ENCODE measurements at regions not wholly inside any gene's neighbourhood (a gene's known extent, or its start where the extent isn't known, plus 50 kb on each side); places are given as distances from the start of the nearest gene placed in this dataset.

DNA sequence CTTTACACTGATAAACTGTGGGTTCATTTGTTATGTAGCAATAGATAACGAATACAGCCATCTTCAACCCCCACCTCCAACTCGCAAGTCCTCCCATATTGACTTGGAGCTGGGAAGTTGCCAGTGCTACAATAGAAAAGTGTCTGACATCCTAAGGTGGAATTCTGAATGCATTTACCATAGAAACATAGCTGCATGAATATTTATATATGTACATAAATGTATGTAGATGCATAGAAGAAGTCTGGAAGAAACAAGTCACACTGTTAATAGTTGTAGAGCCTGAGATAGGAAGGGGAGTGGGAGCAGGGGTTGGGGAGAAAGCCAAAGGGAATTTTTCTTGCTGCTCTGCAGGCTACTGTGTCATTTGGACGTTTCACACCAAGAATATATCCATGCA is 88.1 kb upstream of the SSBP2 start (continued):
- TF ChIP-seq ZSCAN9 (CRISPR knock-in tag; IDR thresholded peaks at IDR 0.05; ENCODE audit: borderline replicate concordance): no peak
- TF ChIP-seq HDAC2 (CRISPR knock-in tag; IDR thresholded peaks at IDR 0.05): no peak
- no peak for TF ChIP-seq ETV5 (CRISPR knock-in tag; IDR thresholded peaks at IDR 0.05; ENCODE audit: borderline replicate concordance)
- TF ChIP-seq, protein P1, sequence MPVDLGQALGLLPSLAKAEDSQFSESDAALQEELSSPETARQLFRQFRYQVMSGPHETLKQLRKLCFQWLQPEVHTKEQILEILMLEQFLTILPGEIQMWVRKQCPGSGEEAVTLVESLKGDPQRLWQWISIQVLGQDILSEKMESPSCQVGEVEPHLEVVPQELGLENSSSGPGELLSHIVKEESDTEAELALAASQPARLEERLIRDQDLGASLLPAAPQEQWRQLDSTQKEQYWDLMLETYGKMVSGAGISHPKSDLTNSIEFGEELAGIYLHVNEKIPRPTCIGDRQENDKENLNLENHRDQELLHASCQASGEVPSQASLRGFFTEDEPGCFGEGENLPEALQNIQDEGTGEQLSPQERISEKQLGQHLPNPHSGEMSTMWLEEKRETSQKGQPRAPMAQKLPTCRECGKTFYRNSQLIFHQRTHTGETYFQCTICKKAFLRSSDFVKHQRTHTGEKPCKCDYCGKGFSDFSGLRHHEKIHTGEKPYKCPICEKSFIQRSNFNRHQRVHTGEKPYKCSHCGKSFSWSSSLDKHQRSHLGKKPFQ (CRISPR knock-in tag; IDR thresholded peaks at IDR 0.05; ENCODE audit: insufficient replicate concordance): no peak
- no peak for TF ChIP-seq RXRB (CRISPR knock-in tag; IDR thresholded peaks at IDR 0.05; ENCODE audit: borderline replicate concordance)

DNA sequence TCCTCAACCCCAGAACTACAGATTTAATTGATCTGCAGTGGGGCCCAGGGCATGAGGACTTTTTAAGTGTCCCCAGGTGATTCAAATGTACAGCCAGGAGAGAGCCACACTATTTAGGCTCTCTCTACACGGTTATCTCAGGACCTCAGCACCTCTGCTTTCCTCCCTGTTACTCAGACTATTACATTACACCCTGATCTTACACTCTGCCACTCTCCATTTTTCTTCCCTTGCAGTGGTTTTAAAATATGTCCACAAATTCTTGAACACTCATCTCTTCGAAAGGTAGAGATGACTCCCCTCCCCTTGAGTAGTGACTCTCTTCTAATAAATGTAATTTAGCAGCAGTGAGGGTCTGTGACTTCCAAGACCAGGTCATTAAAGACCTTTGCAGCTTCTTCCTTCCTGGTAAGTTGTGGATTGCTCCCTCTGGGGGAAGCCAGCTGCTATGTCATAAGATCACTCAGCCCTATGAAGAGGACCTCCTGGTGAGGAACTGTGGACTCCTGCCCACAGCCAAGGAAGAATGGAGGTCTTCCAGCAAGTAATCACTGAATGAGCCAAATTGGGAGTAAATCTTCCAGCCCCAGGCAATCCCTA is 87.5 kb upstream of the SSBP2 start:
- POLR2A ChIA-PET: no interaction called here
- intact Hi-C loops (cut with micrococcal nuclease; ENCODE audit: unreplicated experiment) (loop anchor here (2.0 to 10.0 kb wide), 2 partner anchors 332 to 414 kb away; no protein-coding TSS in a partner anchor), in situ Hi-C loops (cut with HindIII; ENCODE audit: extremely low pct_ligation_motif_present, low pct_unique_long_range_greater_than_20kb) (loop anchor here (25.0 kb wide), 1 partner anchor 326 kb away; no protein-coding TSS in a partner anchor)
- no peaks in the 10 kb centered on the region for H3K9me3 ChIP-seq (ENCODE audit: low read length)
- H3K27me3 ChIP-seq (ENCODE audit: control insufficient read depth in 1 of 2, insufficient read depth in 2 of 2, low read length in 2 of 2): no peaks in the 10 kb centered on the region
- WGBS (ENCODE audit: low lambda C conversion rate): 0% methylated on average over 2 of the region's 2 CpGs
- FAIRE-seq (no peak), ATAC-seq (peak; percentile 81), DNase-seq (ENCODE audit: low spot score) (no peak)
- H3K4me3 ChIP-seq (replicated peaks in 1 of 3; ENCODE audit: insufficient read depth in 1 of 3, low read depth in 2 of 3, low read length in 3 of 3): no peak overlapping the region
- no peak overlapping the region for H2AFZ ChIP-seq (ENCODE audit: low read length)
- H3K9ac ChIP-seq (ENCODE audit: insufficient read depth, low read depth, low read length): no peak overlapping the region
- H3K4me1 ChIP-seq (ENCODE audit: insufficient read depth, low read length): no peaks in the 10 kb centered on the region
- H3K4me2 ChIP-seq (ENCODE audit: low read depth, low read length): no peak overlapping the region
- no TSS peak for BruUV-seq (replicated peaks)
- no peak overlapping the region for H3K27ac ChIP-seq (ENCODE audit: extremely low read length, insufficient read depth, low read length)
- H3K36me3 ChIP-seq (replicated peaks in 1 of 2; ENCODE audit: control insufficient read depth in 1 of 2, insufficient read depth in 2 of 2, low read length in 2 of 2): no peaks in the 10 kb centered on the region
- H4K20me1 ChIP-seq (ENCODE audit: insufficient read depth, low read length): no peaks in the 10 kb centered on the region
- no peaks in the 10 kb centered on the region for H3K79me2 ChIP-seq (ENCODE audit: insufficient read depth, low read length)
- CTCF ChIA-PET (ENCODE audit: low intra/inter-chr PET ratio, low total read pairs): no interaction called here
- TF ChIP-seq KDM3A (CRISPR knock-in tag; IDR thresholded peaks at IDR 0.05; ENCODE audit: low read depth): no peak
- TF ChIP-seq, protein P2, sequence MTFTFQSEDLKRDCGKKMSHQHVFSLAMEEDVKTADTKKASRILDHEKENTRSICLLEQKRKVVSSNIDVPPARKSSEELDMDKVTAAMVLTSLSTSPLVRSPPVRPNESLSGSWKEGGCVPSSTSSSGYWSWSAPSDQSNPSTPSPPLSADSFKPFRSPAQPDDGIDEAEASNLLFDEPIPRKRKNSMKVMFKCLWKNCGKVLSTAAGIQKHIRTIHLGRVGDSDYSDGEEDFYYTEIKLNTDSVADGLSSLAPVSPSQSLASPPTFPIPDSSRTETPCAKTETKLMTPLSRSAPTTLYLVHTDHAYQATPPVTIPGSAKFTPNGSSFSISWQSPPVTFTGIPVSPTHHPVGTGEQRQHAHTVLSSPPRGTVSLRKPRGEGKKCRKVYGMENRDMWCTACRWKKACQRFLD (CRISPR knock-in tag; IDR thresholded peaks at IDR 0.05; ENCODE audit: borderline replicate concordance): no peak
- TF ChIP-seq RNF2 (conservative IDR thresholded peaks at IDR 0.05; ENCODE audit: low read depth): no peak
- TF ChIP-seq, protein P3, sequence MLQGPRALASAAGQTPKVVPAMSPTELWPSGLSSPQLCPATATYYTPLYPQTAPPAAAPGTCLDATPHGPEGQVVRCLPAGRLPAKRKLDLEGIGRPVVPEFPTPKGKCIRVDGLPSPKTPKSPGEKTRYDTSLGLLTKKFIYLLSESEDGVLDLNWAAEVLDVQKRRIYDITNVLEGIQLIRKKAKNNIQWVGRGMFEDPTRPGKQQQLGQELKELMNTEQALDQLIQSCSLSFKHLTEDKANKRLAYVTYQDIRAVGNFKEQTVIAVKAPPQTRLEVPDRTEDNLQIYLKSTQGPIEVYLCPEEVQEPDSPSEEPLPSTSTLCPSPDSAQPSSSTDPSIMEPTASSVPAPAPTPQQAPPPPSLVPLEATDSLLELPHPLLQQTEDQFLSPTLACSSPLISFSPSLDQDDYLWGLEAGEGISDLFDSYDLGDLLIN (CRISPR knock-in tag; IDR thresholded peaks at IDR 0.05; ENCODE audit: borderline replicate concordance): no peak
- TF ChIP-seq, protein P4, sequence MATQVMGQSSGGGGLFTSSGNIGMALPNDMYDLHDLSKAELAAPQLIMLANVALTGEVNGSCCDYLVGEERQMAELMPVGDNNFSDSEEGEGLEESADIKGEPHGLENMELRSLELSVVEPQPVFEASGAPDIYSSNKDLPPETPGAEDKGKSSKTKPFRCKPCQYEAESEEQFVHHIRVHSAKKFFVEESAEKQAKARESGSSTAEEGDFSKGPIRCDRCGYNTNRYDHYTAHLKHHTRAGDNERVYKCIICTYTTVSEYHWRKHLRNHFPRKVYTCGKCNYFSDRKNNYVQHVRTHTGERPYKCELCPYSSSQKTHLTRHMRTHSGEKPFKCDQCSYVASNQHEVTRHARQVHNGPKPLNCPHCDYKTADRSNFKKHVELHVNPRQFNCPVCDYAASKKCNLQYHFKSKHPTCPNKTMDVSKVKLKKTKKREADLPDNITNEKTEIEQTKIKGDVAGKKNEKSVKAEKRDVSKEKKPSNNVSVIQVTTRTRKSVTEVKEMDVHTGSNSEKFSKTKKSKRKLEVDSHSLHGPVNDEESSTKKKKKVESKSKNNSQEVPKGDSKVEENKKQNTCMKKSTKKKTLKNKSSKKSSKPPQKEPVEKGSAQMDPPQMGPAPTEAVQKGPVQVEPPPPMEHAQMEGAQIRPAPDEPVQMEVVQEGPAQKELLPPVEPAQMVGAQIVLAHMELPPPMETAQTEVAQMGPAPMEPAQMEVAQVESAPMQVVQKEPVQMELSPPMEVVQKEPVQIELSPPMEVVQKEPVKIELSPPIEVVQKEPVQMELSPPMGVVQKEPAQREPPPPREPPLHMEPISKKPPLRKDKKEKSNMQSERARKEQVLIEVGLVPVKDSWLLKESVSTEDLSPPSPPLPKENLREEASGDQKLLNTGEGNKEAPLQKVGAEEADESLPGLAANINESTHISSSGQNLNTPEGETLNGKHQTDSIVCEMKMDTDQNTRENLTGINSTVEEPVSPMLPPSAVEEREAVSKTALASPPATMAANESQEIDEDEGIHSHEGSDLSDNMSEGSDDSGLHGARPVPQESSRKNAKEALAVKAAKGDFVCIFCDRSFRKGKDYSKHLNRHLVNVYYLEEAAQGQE (IDR thresholded peaks at IDR 0.05; ENCODE audit: borderline replicate concordance in 1 of 2, low read depth in 1 of 2, low read length in 2 of 2): no peak
- peak; percentile 38; the same call in 1 of the 2 replicates for TF ChIP-seq SMC3 (IDR thresholded peaks at IDR 0.05; ENCODE audit: low read length)
- TF ChIP-seq IKZF4 (CRISPR knock-in tag; IDR thresholded peaks at IDR 0.05; ENCODE audit: borderline replicate concordance, low read depth, not compliant biosample characterization): no peak
- TF ChIP-seq STAG1 (CRISPR knock-in tag; IDR thresholded peaks at IDR 0.05): peak; percentile 45
- TF ChIP-seq ZFAT (CRISPR knock-in tag; conservative IDR thresholded peaks at IDR 0.05): no peak

Data from HepG2 (cell line).